ENCODE measurements at regions not wholly inside any gene's neighbourhood (a gene's known extent, or its start where the extent isn't known, plus 50 kb on each side); places are given as distances from the start of the nearest gene placed in this dataset.
"Not testable (repeated sequence)": the region's sequence is repeated elsewhere in the genome, so short reads cannot be mapped to it uniquely, and the experiment has no call there.

- H3K4ac ChIP-seq (ENCODE audit: low read depth, low read length); BruUV-seq (replicated peaks); H3K4me2 ChIP-seq (ENCODE audit: low read depth, low read length); POLR2A ChIA-PET (ENCODE audit: unreplicated experiment); dilution Hi-C loops (cut with HindIII; ENCODE audit: low sequenced_read_pairs, unreplicated experiment); H4K20me1 ChIP-seq (ENCODE audit: insufficient read depth, low read length); H3K18ac ChIP-seq (ENCODE audit: low read depth, low read length); H3K14ac ChIP-seq (replicated peaks; ENCODE audit: low read depth, low read length); H2AK9ac ChIP-seq (replicated peaks; ENCODE audit: low read depth, low read length, poor library complexity); in situ Hi-C loops (cut with MboI; ENCODE audit: low sequenced_read_pairs); H4K8ac ChIP-seq (ENCODE audit: low read depth in 2 of 2, low read length in 2 of 2); H3K36me3 ChIP-seq (ENCODE audit: control insufficient read depth, insufficient read depth, low read length); H3K9ac ChIP-seq (ENCODE audit: low read depth, low read length); H3K4me3 ChIP-seq (ENCODE audit: insufficient read depth, low read depth, low read length); H3K23ac ChIP-seq (ENCODE audit: low read depth, low read length); H3K56ac ChIP-seq (ENCODE audit: extremely low read depth, insufficient read depth, low read length); H3K9me1 ChIP-seq (ENCODE audit: insufficient read depth, low read length); H4K91ac ChIP-seq (ENCODE audit: insufficient read depth, low read depth, low read length); H4K5ac ChIP-seq (ENCODE audit: low read depth, low read length); intact Hi-C loops (cut with micrococcal nuclease); H2BK15ac ChIP-seq (ENCODE audit: low read depth, low read length); DNase-seq; H3K9me3 ChIP-seq (ENCODE audit: control insufficient read depth, insufficient read depth, low read length); H2AFZ ChIP-seq (replicated peaks; ENCODE audit: low read length, poor library complexity); H3K4me1 ChIP-seq (ENCODE audit: control insufficient read depth, insufficient read depth, low read length); H2BK120ac ChIP-seq (ENCODE audit: low read depth, low read length); CTCF ChIA-PET; H3K27ac ChIP-seq (ENCODE audit: insufficient read depth, low read length); H2BK20ac ChIP-seq (ENCODE audit: low read depth, low read length); H2AK5ac ChIP-seq (ENCODE audit: low read depth, low read length); H2BK5ac ChIP-seq (ENCODE audit: low read depth, low read length, poor library complexity, severe bottlenecking); ATAC-seq (ENCODE audit: low read depth); H3K27me3 ChIP-seq (ENCODE audit: control insufficient read depth, insufficient read depth, low read length); H3K79me1 ChIP-seq (ENCODE audit: low read depth in 1 of 2, low read length in 2 of 2): not testable (repeated sequence)
- no CpG with 5 or more reads among the region's 14 CpGs for WGBS, 2 experiments (ENCODE audit: extremely low coverage in 2 of 2, insufficient read length in 1 of 2)
Observed at GRCh38 chr16:13739621-13740373, 180.2 kb upstream of the ERCC4 start.

Data from IMR-90 (cell line).